HepG2 (cell line): ENCODE measurements at regions not wholly inside any gene's neighbourhood (a gene's known extent, or its start where the extent isn't known, plus 50 kb on each side); places are given as distances from the start of the nearest gene placed in this dataset.
A peak's percentile ranks its signal among the peaks of the same experiment; 100 is the strongest.

Experiments used
- ATAC-seq: fragments of 200-7000 bp; cut with Tn5 transposase; 3 replicates; pipeline ENCODE4 v1.9.1; 2020; ENCODE audit warnings: mild to moderate bottlenecking, moderate library complexity
- BruUV-seq: library from RNA; stranded (reverse); fragments of 400-500 nt; replicated peaks from 2 replicates; lab custom pipeline; 2021; lab: Mats Ljungman, UMichigan
- CTCF ChIA-PET: fragments of 300-600 bp; formaldehyde crosslinking; extraction: SDS; loops from one replicate; lab custom pipeline; 2021; ENCODE audit warnings: low total read pairs, inconsistent platforms, low intra/inter-chr PET ratio; lab: Yijun Ruan, JAX
- POLR2A ChIA-PET: fragments of 350-600 bp; sonication (Branson Sonifier 250); formaldehyde crosslinking; loops from one replicate; lab custom pipeline; 2020; ENCODE audit warnings: antibody characterized with exemption, inconsistent platforms; lab: Yijun Ruan, JAX
- DNase-seq: peaks from one replicate; pipeline ENCODE4 v3.0.0-alpha.2; 2015; ENCODE audit warnings: low spot score
- FAIRE-seq: peaks from 3 replicates; lab custom pipeline; 2011; peaks lifted over from hg19 to GRCh38; lab: Jason Lieb, UNC
- H2AFZ ChIP-seq: one replicate; pipeline ENCODE4 v1.6.1; 2011; ENCODE audit warnings: low read length, inconsistent platforms
- H3K27ac ChIP-seq: fragments of 300-600 bp; 3 replicates; pipeline ENCODE4 v1.8.0; 2011; ENCODE audit warnings: mixed run types, mild to moderate bottlenecking, mixed read lengths, low read length, inconsistent platforms; ENCODE audit not compliant: insufficient read depth; ENCODE audit errors: extremely low read length
- H3K27me3 ChIP-seq, 2 experiments: fragments of 200-600 bp in 1 of 2; 2 replicates in 1 of 2; 3 replicates in 1 of 2; pipeline versions ENCODE4 v1.6.0 to v1.8.0; 2011; ENCODE audit warnings: low read length in 2 of 2, mild to moderate bottlenecking in 2 of 2, moderate library complexity in 2 of 2, inconsistent platforms in 1 of 2; ENCODE audit not compliant: insufficient read depth in 2 of 2, control insufficient read depth in 1 of 2
- H3K36me3 ChIP-seq, 2 experiments: fragments of 200-600 bp in 1 of 2; replicated peaks in 1 of 2; 2 replicates in 1 of 2; 3 replicates in 1 of 2; pipeline versions ENCODE4 v1.5.1 to v1.8.0; 2011; ENCODE audit warnings: low read length in 2 of 2, inconsistent platforms in 1 of 2; ENCODE audit not compliant: insufficient read depth in 2 of 2, control insufficient read depth in 1 of 2
- H3K4me1 ChIP-seq: 2 replicates; pipeline ENCODE4 v1.5.1; 2012; ENCODE audit warnings: low read length, inconsistent platforms; ENCODE audit not compliant: insufficient read depth
- H3K4me2 ChIP-seq: 2 replicates; pipeline ENCODE4 v1.6.0; 2011; ENCODE audit warnings: low read depth, low read length, inconsistent platforms
- H3K4me3 ChIP-seq, 3 experiments: fragments of 200-600 bp in 1 of 3; sonication (generic), shearing (Covaris generic) in 1 of 3; replicated peaks in 1 of 3; 2 replicates each; pipeline ENCODE4 v1.5.1; 2011 to 2016; ENCODE audit warnings: low read length in 3 of 3, inconsistent platforms in 2 of 3, low read depth in 2 of 3, mild to moderate bottlenecking in 2 of 3, control low read depth in 1 of 3, mixed read lengths in 1 of 3; ENCODE audit not compliant: insufficient read depth in 1 of 3
- H3K79me2 ChIP-seq: one replicate; pipeline ENCODE4 v1.6.1; 2011; ENCODE audit warnings: low read length, inconsistent platforms; ENCODE audit not compliant: insufficient read depth
- H3K9ac ChIP-seq: 2 replicates; pipeline ENCODE4 v1.6.0; 2011; ENCODE audit warnings: mild to moderate bottlenecking, low read depth, low read length, inconsistent platforms; ENCODE audit not compliant: insufficient read depth
- H3K9me3 ChIP-seq: 2 replicates; pipeline ENCODE4 v1.5.1; 2012; ENCODE audit warnings: mild to moderate bottlenecking, low read length
- H4K20me1 ChIP-seq: 2 replicates; pipeline ENCODE4 v1.6.0; 2011; ENCODE audit warnings: inconsistent platforms, mild to moderate bottlenecking, low read length, moderate library complexity; ENCODE audit not compliant: insufficient read depth
- ATF7 ChIP-seq, 2 experiments: fragments of 450-650 bp in 1 of 2; sonication (generic) in 1 of 2; formaldehyde crosslinking in 1 of 2; IDR thresholded peaks; 2 replicates each; pipeline versions ENCODE4 v1.4.0 to v1.6.1; 2016 to 2020; ENCODE audit warnings: antibody characterized with exemption in 1 of 2, mild to moderate bottlenecking in 1 of 2, missing genetic modification reagents in 1 of 2
- CREB1 ChIP-seq, 2 experiments: fragments of 450-650 bp in 1 of 2; IDR thresholded peaks; 2 replicates each; pipeline ENCODE4 v1.6.1; 2016 to 2017; ENCODE audit warnings: control low read depth in 1 of 2, mild to moderate bottlenecking in 1 of 2, missing compliant biosample characterization in 1 of 2, missing genetic modification characterization in 1 of 2
- HHEX ChIP-seq: IDR thresholded peaks from 2 replicates; pipeline ENCODE4 v1.6.1; 2016; ENCODE audit warnings: control low read depth
- MAFK ChIP-seq, 2 experiments: IDR thresholded peaks in 1 of 2; conservative IDR thresholded peaks in 1 of 2; 2 replicates each; pipeline ENCODE4 v1.6.1; 2011; ENCODE audit warnings: improper control_type of control experiment in 2 of 2, low read length in 2 of 2
- TFAP4 ChIP-seq: sonication (generic); IDR thresholded peaks from 2 replicates; pipeline ENCODE4 v1.6.1; 2016; ENCODE audit warnings: low read depth, borderline replicate concordance
- TRIM22 ChIP-seq: fragments of 450-650 bp; IDR thresholded peaks from 2 replicates; pipeline ENCODE4 v1.6.1; 2017
- ZBTB4 ChIP-seq: sonication (generic); formaldehyde crosslinking; IDR thresholded peaks from 2 replicates; pipeline ENCODE4 v1.4.0; 2020; ENCODE audit warnings: missing genetic modification reagents, mild to moderate bottlenecking, borderline replicate concordance
- WGBS: methylation state at CpG from one replicate; pipeline ENCODE4 v1.1.6; 2017; ENCODE audit warnings: low lambda C conversion rate; 5-methylcytosine and 5-hydroxymethylcytosine counted together
- in situ Hi-C: cut with HindIII; loops from 2 replicates; pipeline ENCODE4 v1.10.0; 2017; ENCODE audit warnings: low pct_unique_long_range_greater_than_20kb; ENCODE audit not compliant: extremely low pct_ligation_motif_present
- intact Hi-C: fragments of 100-400 bp; cut with micrococcal nuclease; formaldehyde crosslinking; loops from one replicate; pipeline ENCODE4 v1.10.0; 2022; ENCODE audit not compliant: unreplicated experiment

GRCh38 chr20:24296477-24297261 is 172.8 kb upstream of the SYNDIG1 start:
- in situ Hi-C loops (loop anchor here (25.0 kb wide), 1 partner anchor 616 kb away; no protein-coding TSS in a partner anchor), intact Hi-C loops (no loop called here)
- Histone ChIP-seq H3K9ac (no peak overlapping the region), H3K4me3 (no peak overlapping the region), H2AFZ (no peak overlapping the region), H3K9me3 (no peaks in the 10 kb centered on the region), H3K4me1 (no peaks in the 10 kb centered on the region), H3K4me2 (no peak overlapping the region), H4K20me1 (no peaks in the 10 kb centered on the region), H3K79me2 (no peaks in the 10 kb centered on the region), H3K36me3 (no peaks in the 10 kb centered on the region), H3K27me3 (no peaks in the 10 kb centered on the region; a peak in 1 of 5 replicates), H3K27ac (no peak overlapping the region)
- ChIA-PET POLR2A (no interaction called here), CTCF (no interaction called here)
- WGBS: 17% methylated on average over 6 of the region's 6 CpGs
- no TSS peak for BruUV-seq
- no peak for TF ChIP-seq TRIM22
- TF ChIP-seq MAFK (conservative IDR thresholded peaks at IDR 0.05 in 1 of 2, IDR thresholded peaks at IDR 0.05 in 1 of 2; ENCODE audit: low read length in 2 of 2): 0 out of 4 replicates have a peak, but pooled peaks of 1 of the 2 experiments have one; percentile 10
- TF ChIP-seq TFAP4: no peak
- FAIRE-seq: no peak
- no peak for DNase-seq
- no peak for ATAC-seq

- Histone ChIP-seq H3K27ac (no peak overlapping the region), H3K9ac (no peak overlapping the region), H2AFZ (no peak overlapping the region), H4K20me1 (no peaks in the 10 kb centered on the region), H3K4me1 (no peaks in the 10 kb centered on the region), H3K4me2 (no peak overlapping the region), H3K4me3 (no peak overlapping the region), H3K9me3 (no peaks in the 10 kb centered on the region), H3K79me2 (no peaks in the 10 kb centered on the region), H3K36me3 (no peaks in the 10 kb centered on the region), H3K27me3 (no peaks in the 10 kb centered on the region)
- ChIA-PET POLR2A (no interaction called here), CTCF (no interaction called here)
- DNase-seq: no peak
- intact Hi-C loops (no loop called here), in situ Hi-C loops (loop anchor here (25.0 kb wide), 1 partner anchor 621 kb away; no protein-coding TSS in a partner anchor)
- no TSS peak for BruUV-seq
- WGBS: 49% methylated on average over 3 of the region's 3 CpGs
- ATAC-seq: no peak
- FAIRE-seq: no peak
- no peak for TF ChIP-seq HHEX (CRISPR knock-in tag)
- TF ChIP-seq CREB1 (IDR thresholded peaks at IDR 0.05): peak; percentile 74
- no peak for TF ChIP-seq CREB1 (CRISPR knock-in tag; IDR thresholded peaks at IDR 0.05)
- TF ChIP-seq ATF7 (IDR thresholded peaks at IDR 0.05): peak; percentile 48
- TF ChIP-seq ATF7 (CRISPR knock-in tag; IDR thresholded peaks at IDR 0.05): no peak
- TF ChIP-seq ZBTB4 (CRISPR knock-in tag): no peak
These were observed 178.4 kb upstream of the SYNDIG1 start for GRCh38 chr20:24291014-24291413.
